GM21576 (cell line): ENCODE measurements at regions not wholly inside any gene's neighbourhood (a gene's known extent, or its start where the extent isn't known, plus 50 kb on each side); places are given as distances from the start of the nearest gene placed in this dataset.
"Not testable (repeated sequence)": the region's sequence is repeated elsewhere in the genome, so short reads cannot be mapped to it uniquely, and the experiment has no call there.

Source experiments
- ATAC-seq: cut with Tn5 transposase; IDR thresholded peaks from one replicate; pipeline ENCODE4 v1.9.1; 2021; ENCODE audit warnings: mild to moderate bottlenecking, moderate library complexity; ENCODE audit not compliant: unreplicated experiment

- ATAC-seq = no peak
Observed at GRCh38 chr4:31807036-31807435, 1086.9 kb downstream of the PCDH7 start.

DNA sequence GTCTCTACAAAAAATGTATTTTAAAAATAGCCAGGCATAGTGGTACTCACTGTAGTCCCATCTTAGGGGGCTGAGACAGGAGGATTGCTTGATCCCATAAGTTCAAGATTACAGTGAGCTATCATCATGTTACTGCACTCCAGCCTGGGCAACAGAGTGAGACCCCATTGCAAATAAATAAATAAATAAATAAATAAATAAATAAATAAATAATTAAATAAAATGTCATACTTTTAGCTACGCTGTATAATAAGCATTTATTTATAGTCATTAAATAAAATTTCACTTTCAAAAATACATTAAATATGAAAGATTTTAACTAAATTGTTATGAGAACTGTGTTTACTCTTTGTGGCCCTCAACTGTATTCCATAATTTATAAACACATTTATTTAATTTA is 1124.2 kb downstream of the PCDH7 start:
- ATAC-seq = no peak

- no peak for ATAC-seq
Observed at GRCh38 chr4:31851946-31852345, 1131.8 kb downstream of the PCDH7 start.

GRCh38 chr4:31877429-31877828 is 1157.3 kb downstream of the PCDH7 start:
- no peak for ATAC-seq

DNA sequence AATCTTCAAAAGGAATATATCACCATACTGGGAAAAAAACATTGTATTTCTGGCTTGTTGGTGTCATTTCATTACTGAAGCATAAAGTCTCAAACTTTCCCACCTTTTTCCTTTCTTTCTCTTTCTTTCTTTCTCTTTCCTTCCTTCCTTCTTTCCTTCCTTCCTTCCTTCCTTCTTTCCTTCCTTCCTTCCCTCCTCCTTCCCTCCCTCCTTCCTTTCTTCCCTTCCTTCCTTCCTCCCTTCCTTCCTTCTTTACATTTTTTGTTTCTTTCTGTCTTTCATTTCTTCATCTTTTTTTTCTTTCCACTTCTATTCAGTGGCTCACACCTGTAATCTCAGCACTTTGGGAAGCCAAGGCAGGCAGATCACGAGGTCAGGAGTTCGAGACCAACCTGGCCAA is 1160.7 kb downstream of the PCDH7 start:
- not testable (repeated sequence) for ATAC-seq

- ATAC-seq = no peak
Observed at GRCh38 chr4:31896349-31896748, 1176.2 kb downstream of the PCDH7 start.

DNA sequence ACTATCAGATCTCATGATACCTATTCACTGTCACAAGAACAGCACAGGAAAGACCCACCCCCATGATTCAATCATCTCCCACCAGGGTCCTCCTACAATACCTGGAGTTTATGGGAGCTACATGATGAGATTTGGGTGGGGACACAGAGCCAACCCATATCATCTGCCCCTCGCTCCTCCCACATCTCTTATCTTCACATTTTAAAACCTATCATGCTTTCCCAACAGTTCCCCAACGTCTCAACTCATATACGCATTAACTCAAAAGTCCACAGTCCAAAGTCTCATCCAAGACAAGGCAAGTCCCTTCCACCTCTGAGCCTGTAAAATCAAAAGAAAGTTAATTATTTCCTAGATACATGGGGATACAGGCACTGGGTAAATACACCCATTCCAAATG is 1185.2 kb downstream of the PCDH7 start:
- no peak for ATAC-seq

GRCh38 chr4:31908261-31908660 is 1188.1 kb downstream of the PCDH7 start:
- ATAC-seq = no peak

GRCh38 chr4:31917334-31917733 is 1197.2 kb downstream of the PCDH7 start:
- no peak for ATAC-seq

GRCh38 chr4:31918891-31919290 is 1198.7 kb downstream of the PCDH7 start:
- ATAC-seq = no peak

DNA sequence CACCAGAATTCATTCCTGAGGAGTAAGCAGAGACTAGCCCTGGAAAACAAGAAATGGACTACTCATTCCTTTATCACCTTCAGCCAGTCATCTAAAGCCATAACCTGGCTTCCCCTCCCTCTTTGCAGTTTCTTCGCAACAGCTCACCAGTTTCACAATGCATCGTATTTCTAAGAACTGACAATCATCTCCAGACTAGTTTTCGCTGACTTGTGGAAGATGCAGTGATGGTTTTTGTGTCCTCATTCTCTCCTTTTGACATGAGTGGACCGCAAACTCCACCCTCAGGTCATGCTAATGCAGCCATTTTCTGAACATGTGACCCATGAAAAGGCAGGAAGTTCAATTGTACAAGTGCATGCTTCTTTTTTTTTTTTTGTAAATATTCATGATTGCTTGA is 1203.5 kb downstream of the PCDH7 start:
- ATAC-seq = no peak

- ATAC-seq = no peak
Observed at GRCh38 chr4:31929676-31930345, 1209.6 kb downstream of the PCDH7 start.

- no peak for ATAC-seq
Observed at GRCh38 chr4:31946456-31946855, 1226.3 kb downstream of the PCDH7 start.

- ATAC-seq = no peak
Observed at GRCh38 chr4:31947101-31947500, 1226.9 kb downstream of the PCDH7 start.

DNA sequence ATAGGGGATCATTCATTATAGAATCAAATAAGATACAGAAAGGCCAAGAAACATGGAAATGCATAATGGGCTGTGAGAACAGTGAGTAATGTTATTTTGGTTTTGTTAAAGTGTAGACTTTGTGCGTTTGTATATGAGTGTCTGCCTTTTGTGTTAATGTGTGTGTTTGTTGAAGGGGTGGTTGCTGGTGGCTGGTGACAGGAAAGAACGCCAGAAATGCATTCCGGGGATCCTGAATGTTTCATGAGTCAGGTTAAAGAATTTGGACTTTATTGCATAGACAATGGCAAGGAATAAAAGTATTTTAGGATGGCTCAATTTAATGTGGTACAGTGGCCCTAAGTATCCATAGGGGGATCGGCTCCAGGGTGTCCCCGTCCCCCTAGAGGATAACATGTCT is 1228.9 kb downstream of the PCDH7 start:
- ATAC-seq = no peak

- no peak for ATAC-seq
Observed at GRCh38 chr4:31955346-31955745, 1235.2 kb downstream of the PCDH7 start.

- no peak for ATAC-seq
Observed at GRCh38 chr4:31959972-31960371, 1239.8 kb downstream of the PCDH7 start.

GRCh38 chr4:31964685-31965084 is 1244.5 kb downstream of the PCDH7 start:
- no peak for ATAC-seq

- no peak for ATAC-seq
Observed at GRCh38 chr4:31968842-31969241, 1248.7 kb downstream of the PCDH7 start.

- ATAC-seq = no peak
Observed at GRCh38 chr4:31974490-31975002, 1254.4 kb downstream of the PCDH7 start.

- no peak for ATAC-seq
Observed at GRCh38 chr4:31979988-31980387, 1259.8 kb downstream of the PCDH7 start.

- no peak for ATAC-seq
Observed at GRCh38 chr4:31983246-31983645, 1263.1 kb downstream of the PCDH7 start.

DNA sequence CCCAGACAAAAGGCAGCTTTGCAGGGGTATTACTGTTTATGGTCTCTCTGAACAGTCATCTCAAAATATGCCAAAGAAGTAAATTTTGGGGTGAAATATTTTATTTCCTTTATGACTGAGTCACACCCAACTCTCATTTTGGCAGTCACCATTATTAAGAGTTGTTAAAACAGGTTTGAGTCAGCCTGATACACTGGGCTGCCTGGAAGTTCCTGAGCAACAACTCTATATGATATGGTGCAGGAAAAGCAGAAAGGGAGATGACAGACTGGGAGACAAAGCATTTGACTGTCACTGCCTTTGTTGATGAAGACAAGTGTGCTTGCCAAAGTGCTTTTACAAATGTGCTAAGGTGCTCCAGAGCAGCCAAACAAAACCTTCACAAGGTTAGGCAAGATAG is 1263.5 kb downstream of the PCDH7 start:
- ATAC-seq = no peak
